OCI-LY3 (cell line): ENCODE measurements at regions not wholly inside any gene's neighbourhood (a gene's known extent, or its start where the extent isn't known, plus 50 kb on each side); places are given as distances from the start of the nearest gene placed in this dataset.

Experiments used
- H2AFZ ChIP-seq: fragments of 200-600, 300-600 bp; shearing (Covaris generic); 2 replicates; pipeline ENCODE4 v1.6.0; 2014; ENCODE audit warnings: antibody characterized with exemption, low read depth, low read length
- H3K27ac ChIP-seq: fragments of 200-600, 300-600 bp; sonication (generic); 2 replicates; pipeline ENCODE4 v1.5.1; 2014; ENCODE audit warnings: mild to moderate bottlenecking, low read length, moderate library complexity, mixed read lengths
- H3K27me3 ChIP-seq: fragments of 200-600, 300-600 bp; sonication (generic); 2 replicates; pipeline ENCODE4 v1.6.1; 2014; ENCODE audit warnings: low read depth, low read length, mixed read lengths
- H3K36me3 ChIP-seq: fragments of 200-600, 300-600 bp; sonication (generic); replicated peaks from 2 replicates; pipeline ENCODE3; 2014; ENCODE audit warnings: low read depth, low read length, mixed read lengths
- H3K4me1 ChIP-seq: fragments of 300-600, 200-600 bp; sonication (generic); 2 replicates; pipeline ENCODE4 v1.6.1; 2014; ENCODE audit warnings: low read length, mixed read lengths
- H3K4me2 ChIP-seq: fragments of 200-600, 300-600 bp; sonication (generic); 2 replicates; pipeline ENCODE4 v1.6.1; 2014; ENCODE audit warnings: low read length, mixed read lengths
- H3K4me3 ChIP-seq: fragments of 300-600, 200-600 bp; sonication (generic); 2 replicates; pipeline ENCODE4 v1.5.1; 2014; ENCODE audit warnings: antibody characterized with exemption, mild to moderate bottlenecking, low read length, moderate library complexity
- H3K79me2 ChIP-seq: fragments of 300-600, 200-600 bp; shearing (Covaris generic); 2 replicates; pipeline ENCODE4 v1.6.1; 2014; ENCODE audit warnings: mild to moderate bottlenecking, low read length, mixed read lengths
- H3K9ac ChIP-seq: fragments of 300-600, 200-600 bp; shearing (Covaris generic); 2 replicates; pipeline ENCODE4 v1.6.0; 2014; ENCODE audit warnings: mild to moderate bottlenecking, low read length, moderate library complexity
- H3K9me3 ChIP-seq: fragments of 200-600, 300-600 bp; shearing (Covaris generic); 2 replicates; pipeline ENCODE4 v1.6.1; 2014; ENCODE audit warnings: low read length, mixed read lengths; ENCODE audit not compliant: insufficient read depth
- H4K20me1 ChIP-seq: fragments of 200-600, 300-600 bp; sonication (generic); 2 replicates; pipeline ENCODE4 v1.6.1; 2016; ENCODE audit warnings: low read length, mixed read lengths; ENCODE audit not compliant: insufficient read depth
- CTCF ChIP-seq: fragments of 200-600, 300-600 bp; sonication (generic); IDR thresholded peaks from 2 replicates; pipeline ENCODE4 v1.5.1; 2014; ENCODE audit warnings: antibody characterized with exemption, low read length, low read depth
- EZH2phosphoT487 ChIP-seq: fragments of 200-600 bp; shearing (Covaris generic); IDR thresholded peaks from 2 replicates; pipeline ENCODE4 v1.6.1; 2018; ENCODE audit warnings: antibody characterized with exemption, mixed run types, low read depth

- TF ChIP-seq CTCF: no peak
- no peak for TF ChIP-seq EZH2phosphoT487
- Histone ChIP-seq H3K36me3 (no peaks in the 10 kb centered on the region), H3K27ac (no peak overlapping the region), H3K27me3 (no peaks in the 10 kb centered on the region), H3K4me1 (no peaks in the 10 kb centered on the region), H3K4me3 (no peak overlapping the region), H3K4me2 (no peak overlapping the region), H4K20me1 (no peaks in the 10 kb centered on the region), H3K79me2 (no peaks in the 10 kb centered on the region), H2AFZ (no peak overlapping the region), H3K9me3 (no peaks in the 10 kb centered on the region), H3K9ac (no peak overlapping the region)
Observed at GRCh38 chr1:102630041-102630440, 478.3 kb downstream of the COL11A1 start.

DNA sequence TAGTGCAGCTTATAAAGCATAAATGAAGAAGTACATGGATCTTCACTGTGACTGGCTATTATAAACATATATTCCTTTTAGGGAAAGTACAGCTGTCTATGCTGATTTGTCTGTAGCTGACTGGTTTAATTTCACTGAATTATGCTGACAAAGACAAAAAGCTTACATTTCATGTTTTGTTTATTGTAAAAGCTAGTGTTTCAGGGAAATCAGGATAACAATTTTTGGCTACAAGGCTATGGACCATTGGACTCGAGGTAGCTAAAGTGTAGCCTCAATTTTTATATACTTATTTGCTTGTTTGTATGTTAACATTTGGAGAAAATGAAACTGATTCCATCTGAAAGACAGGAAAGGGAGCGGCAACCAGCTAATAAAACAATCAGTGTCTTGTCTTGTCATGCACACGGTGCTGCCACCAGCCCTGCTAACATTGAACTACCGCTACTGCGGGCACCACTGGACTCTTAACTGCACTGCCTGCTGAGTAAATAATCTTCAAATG, 480.2 kb downstream of the COL11A1 start:
- Histone ChIP-seq H3K9ac (no peak overlapping the region), H4K20me1 (no peaks in the 10 kb centered on the region), H3K4me1 (no peaks in the 10 kb centered on the region), H3K27ac (no peak overlapping the region), H3K79me2 (no peaks in the 10 kb centered on the region), H3K9me3 (no peaks in the 10 kb centered on the region), H2AFZ (no peak overlapping the region), H3K4me2 (no peak overlapping the region), H3K4me3 (no peak overlapping the region), H3K36me3 (no peaks in the 10 kb centered on the region), H3K27me3 (no peaks in the 10 kb centered on the region)
- no peak for TF ChIP-seq CTCF
- TF ChIP-seq EZH2phosphoT487: no peak

GRCh38 chr1:102627145-102627544, 481.2 kb downstream of the COL11A1 start:
- Histone ChIP-seq H3K4me3 (no peak overlapping the region), H3K9me3 (no peaks in the 10 kb centered on the region), H3K4me2 (no peak overlapping the region), H4K20me1 (no peaks in the 10 kb centered on the region), H3K79me2 (no peaks in the 10 kb centered on the region), H3K27ac (no peak overlapping the region), H3K36me3 (no peaks in the 10 kb centered on the region), H3K27me3 (no peaks in the 10 kb centered on the region), H3K9ac (no peak overlapping the region), H3K4me1 (no peaks in the 10 kb centered on the region), H2AFZ (no peak overlapping the region)
- TF ChIP-seq EZH2phosphoT487: no peak
- TF ChIP-seq CTCF: no peak

DNA sequence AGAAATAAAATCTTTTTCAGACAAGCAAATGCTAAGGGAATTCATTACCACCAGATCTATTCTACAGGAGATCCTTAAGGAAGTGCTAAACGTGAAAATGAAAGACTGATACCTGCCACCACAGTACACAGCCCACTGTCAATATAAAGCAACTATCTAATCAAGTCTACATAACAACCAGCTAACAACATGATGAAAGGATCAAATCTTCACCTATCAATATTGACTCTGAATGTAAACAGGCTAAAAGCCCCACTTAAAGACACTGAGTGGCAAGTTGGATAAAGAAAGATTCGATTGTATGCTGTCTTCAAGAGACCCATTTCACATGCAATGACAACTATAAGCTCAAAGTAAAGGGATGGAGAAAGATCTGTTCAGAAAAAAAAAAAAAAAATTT, 492.4 kb downstream of the COL11A1 start:
- Histone ChIP-seq H3K27me3 (no peaks in the 10 kb centered on the region), H3K27ac (no peak overlapping the region), H3K4me3 (no peak overlapping the region), H3K4me2 (no peak overlapping the region), H3K4me1 (no peaks in the 10 kb centered on the region), H3K9ac (no peak overlapping the region), H3K36me3 (no peaks in the 10 kb centered on the region), H4K20me1 (no peaks in the 10 kb centered on the region), H2AFZ (no peak overlapping the region), H3K79me2 (no peaks in the 10 kb centered on the region), H3K9me3 (no peaks in the 10 kb centered on the region)
- TF ChIP-seq CTCF: no peak
- no peak for TF ChIP-seq EZH2phosphoT487
